HepG2 (cell line): ENCODE measurements at regions not wholly inside any gene's neighbourhood (a gene's known extent, or its start where the extent isn't known, plus 50 kb on each side); places are given as distances from the start of the nearest gene placed in this dataset.

Source experiments
- ATAC-seq: fragments of 200-7000 bp; cut with Tn5 transposase; 3 replicates; pipeline ENCODE4 v1.9.1; 2020; ENCODE audit warnings: mild to moderate bottlenecking, moderate library complexity
- BruUV-seq: library from RNA; stranded (reverse); fragments of 400-500 nt; replicated peaks from 2 replicates; lab custom pipeline; 2021; lab: Mats Ljungman, UMichigan
- CTCF ChIA-PET: fragments of 300-600 bp; formaldehyde crosslinking; extraction: SDS; loops from one replicate; lab custom pipeline; 2021; ENCODE audit warnings: low total read pairs, inconsistent platforms, low intra/inter-chr PET ratio; lab: Yijun Ruan, JAX
- POLR2A ChIA-PET: fragments of 350-600 bp; sonication (Branson Sonifier 250); formaldehyde crosslinking; loops from one replicate; lab custom pipeline; 2020; ENCODE audit warnings: antibody characterized with exemption, inconsistent platforms; lab: Yijun Ruan, JAX
- DNase-seq: peaks from one replicate; pipeline ENCODE4 v3.0.0-alpha.2; 2015; ENCODE audit warnings: low spot score
- FAIRE-seq: peaks from 3 replicates; lab custom pipeline; 2011; peaks lifted over from hg19 to GRCh38; lab: Jason Lieb, UNC
- H2AFZ ChIP-seq: one replicate; pipeline ENCODE4 v1.6.1; 2011; ENCODE audit warnings: low read length, inconsistent platforms
- H3K27ac ChIP-seq: fragments of 300-600 bp; 3 replicates; pipeline ENCODE4 v1.8.0; 2011; ENCODE audit warnings: mixed run types, mild to moderate bottlenecking, mixed read lengths, low read length, inconsistent platforms; ENCODE audit not compliant: insufficient read depth; ENCODE audit errors: extremely low read length
- H3K27me3 ChIP-seq, 2 experiments: fragments of 200-600 bp in 1 of 2; 2 replicates in 1 of 2; 3 replicates in 1 of 2; pipeline versions ENCODE4 v1.6.0 to v1.8.0; 2011; ENCODE audit warnings: low read length in 2 of 2, mild to moderate bottlenecking in 2 of 2, moderate library complexity in 2 of 2, inconsistent platforms in 1 of 2; ENCODE audit not compliant: insufficient read depth in 2 of 2, control insufficient read depth in 1 of 2
- H3K36me3 ChIP-seq, 2 experiments: fragments of 200-600 bp in 1 of 2; replicated peaks in 1 of 2; 2 replicates in 1 of 2; 3 replicates in 1 of 2; pipeline versions ENCODE4 v1.5.1 to v1.8.0; 2011; ENCODE audit warnings: low read length in 2 of 2, inconsistent platforms in 1 of 2; ENCODE audit not compliant: insufficient read depth in 2 of 2, control insufficient read depth in 1 of 2
- H3K4me1 ChIP-seq: 2 replicates; pipeline ENCODE4 v1.5.1; 2012; ENCODE audit warnings: low read length, inconsistent platforms; ENCODE audit not compliant: insufficient read depth
- H3K4me2 ChIP-seq: 2 replicates; pipeline ENCODE4 v1.6.0; 2011; ENCODE audit warnings: low read depth, low read length, inconsistent platforms
- H3K4me3 ChIP-seq, 3 experiments: fragments of 200-600 bp in 1 of 3; sonication (generic), shearing (Covaris generic) in 1 of 3; replicated peaks in 1 of 3; 2 replicates each; pipeline ENCODE4 v1.5.1; 2011 to 2016; ENCODE audit warnings: low read length in 3 of 3, inconsistent platforms in 2 of 3, low read depth in 2 of 3, mild to moderate bottlenecking in 2 of 3, control low read depth in 1 of 3, mixed read lengths in 1 of 3; ENCODE audit not compliant: insufficient read depth in 1 of 3
- H3K79me2 ChIP-seq: one replicate; pipeline ENCODE4 v1.6.1; 2011; ENCODE audit warnings: low read length, inconsistent platforms; ENCODE audit not compliant: insufficient read depth
- H3K9ac ChIP-seq: 2 replicates; pipeline ENCODE4 v1.6.0; 2011; ENCODE audit warnings: mild to moderate bottlenecking, low read depth, low read length, inconsistent platforms; ENCODE audit not compliant: insufficient read depth
- H3K9me3 ChIP-seq: 2 replicates; pipeline ENCODE4 v1.5.1; 2012; ENCODE audit warnings: mild to moderate bottlenecking, low read length
- H4K20me1 ChIP-seq: 2 replicates; pipeline ENCODE4 v1.6.0; 2011; ENCODE audit warnings: inconsistent platforms, mild to moderate bottlenecking, low read length, moderate library complexity; ENCODE audit not compliant: insufficient read depth
- ELF3 ChIP-seq: IDR thresholded peaks from 2 replicates; pipeline ENCODE4 v1.6.1; 2016; ENCODE audit warnings: missing genetic modification reagents, missing compliant biosample characterization
- HOXD1 ChIP-seq: sonication (generic); formaldehyde crosslinking; IDR thresholded peaks from 2 replicates; pipeline ENCODE4 v1.5.0; 2020; ENCODE audit warnings: missing genetic modification reagents
- IKZF4 ChIP-seq: sonication (generic); formaldehyde crosslinking; IDR thresholded peaks from 2 replicates; pipeline ENCODE4 v1.5.1; 2020; ENCODE audit warnings: borderline replicate concordance, mild to moderate bottlenecking, low read depth, missing genetic modification reagents; ENCODE audit errors: not compliant biosample characterization
- MED1 ChIP-seq: sonication (generic); formaldehyde crosslinking; IDR thresholded peaks from 2 replicates; pipeline ENCODE4 v1.4.0; 2020; ENCODE audit warnings: missing genetic modification reagents
- RBFOX2 ChIP-seq: fragments of 200-400 bp; formaldehyde crosslinking; IDR thresholded peaks from 2 replicates; pipeline ENCODE4 v1.6.1; 2017; ENCODE audit warnings: low read depth, mild to moderate bottlenecking, low read length
- RXRA ChIP-seq: sonication (generic); formaldehyde crosslinking; IDR thresholded peaks from 2 replicates; pipeline ENCODE4 v1.5.1; 2020; ENCODE audit warnings: missing genetic modification reagents
- SKIL ChIP-seq: sonication (generic); formaldehyde crosslinking; IDR thresholded peaks from 2 replicates; pipeline ENCODE4 v1.8.0; 2022; ENCODE audit warnings: missing genetic modification reagents, mild to moderate bottlenecking, moderate library complexity, borderline replicate concordance
- ZBTB21 ChIP-seq: sonication (generic); formaldehyde crosslinking; IDR thresholded peaks from 2 replicates; pipeline ENCODE4 v1.4.0; 2020; ENCODE audit warnings: missing genetic modification reagents
- ZNF414 ChIP-seq: sonication (generic); formaldehyde crosslinking; IDR thresholded peaks from 2 replicates; pipeline ENCODE4 v1.5.0; 2020; ENCODE audit warnings: missing genetic modification reagents
- ZNF564 ChIP-seq: sonication (generic); formaldehyde crosslinking; IDR thresholded peaks from 2 replicates; pipeline ENCODE4 v1.8.1; 2023; ENCODE audit warnings: mild to moderate bottlenecking, missing genetic modification reagents
- ZNF577 ChIP-seq: sonication (generic); formaldehyde crosslinking; IDR thresholded peaks from 2 replicates; pipeline ENCODE4 v1.4.0; 2020; ENCODE audit warnings: mild to moderate bottlenecking, low read depth, missing genetic modification reagents, borderline replicate concordance
- ZNF605 ChIP-seq: sonication (generic); formaldehyde crosslinking; IDR thresholded peaks from 2 replicates; pipeline ENCODE4 v1.8.0; 2022; ENCODE audit warnings: mild to moderate bottlenecking, missing genetic modification reagents
- WGBS: methylation state at CpG from one replicate; pipeline ENCODE4 v1.1.6; 2017; ENCODE audit warnings: low lambda C conversion rate; 5-methylcytosine and 5-hydroxymethylcytosine counted together
- in situ Hi-C: cut with HindIII; loops from 2 replicates; pipeline ENCODE4 v1.10.0; 2017; ENCODE audit warnings: low pct_unique_long_range_greater_than_20kb; ENCODE audit not compliant: extremely low pct_ligation_motif_present
- intact Hi-C: fragments of 100-400 bp; cut with micrococcal nuclease; formaldehyde crosslinking; loops from one replicate; pipeline ENCODE4 v1.10.0; 2022; ENCODE audit not compliant: unreplicated experiment
- TF ChIP-seq, protein P1 (sequence below): IDR thresholded peaks from 2 replicates; pipeline ENCODE4 v1.6.1; 2016; ENCODE audit warnings: low read depth, control low read depth
- TF ChIP-seq, protein P2 (sequence below): sonication (generic); formaldehyde crosslinking; IDR thresholded peaks from 2 replicates; pipeline ENCODE4 v1.4.0; 2020; ENCODE audit warnings: missing genetic modification reagents

GRCh38 chr7:42351316-42351935 lies 114.4 kb upstream of the GLI3 start:
- CTCF ChIA-PET, result no interaction called here

More at GRCh38 chr7:42351316-42351935, 114.4 kb upstream of the GLI3 start:
- Histone ChIP-seq H3K4me3 (no peak overlapping the region), H3K9ac (no peak overlapping the region), H3K9me3 (peaks cover 6% of the 10 kb centered on the region; the same call in 1 of the 2 replicates), H3K27me3 (no peaks in the 10 kb centered on the region), H3K79me2 (no peaks in the 10 kb centered on the region), H4K20me1 (no peaks in the 10 kb centered on the region), H2AFZ (no peak overlapping the region), H3K4me2 (no peak overlapping the region), H3K4me1 (no peaks in the 10 kb centered on the region), H3K36me3 (no peaks in the 10 kb centered on the region), H3K27ac (no peak overlapping the region)
- TF ChIP-seq ZNF414 (CRISPR knock-in tag) (no peak), RXRA (CRISPR knock-in tag) (no peak), SKIL (CRISPR knock-in tag) (no peak), ZNF605 (no peak), ZBTB21 (CRISPR knock-in tag) (no peak), MED1 (CRISPR knock-in tag) (no peak), RBFOX2 (no peak), ELF3 (CRISPR knock-in tag) (no peak), IKZF4 (CRISPR knock-in tag) (no peak), HOXD1 (no peak), ZNF577 (CRISPR knock-in tag) (no peak), ZNF564 (CRISPR knock-in tag) (no peak)
- TF ChIP-seq, protein P1, sequence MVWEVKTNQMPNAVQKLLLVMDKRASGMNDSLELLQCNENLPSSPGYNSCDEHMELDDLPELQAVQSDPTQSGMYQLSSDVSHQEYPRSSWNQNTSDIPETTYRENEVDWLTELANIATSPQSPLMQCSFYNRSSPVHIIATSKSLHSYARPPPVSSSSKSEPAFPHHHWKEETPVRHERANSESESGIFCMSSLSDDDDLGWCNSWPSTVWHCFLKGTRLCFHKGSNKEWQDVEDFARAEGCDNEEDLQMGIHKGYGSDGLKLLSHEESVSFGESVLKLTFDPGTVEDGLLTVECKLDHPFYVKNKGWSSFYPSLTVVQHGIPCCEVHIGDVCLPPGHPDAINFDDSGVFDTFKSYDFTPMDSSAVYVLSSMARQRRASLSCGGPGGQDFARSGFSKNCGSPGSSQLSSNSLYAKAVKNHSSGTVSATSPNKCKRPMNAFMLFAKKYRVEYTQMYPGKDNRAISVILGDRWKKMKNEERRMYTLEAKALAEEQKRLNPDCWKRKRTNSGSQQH (CRISPR knock-in tag), result no peak
- TF ChIP-seq, protein P2, sequence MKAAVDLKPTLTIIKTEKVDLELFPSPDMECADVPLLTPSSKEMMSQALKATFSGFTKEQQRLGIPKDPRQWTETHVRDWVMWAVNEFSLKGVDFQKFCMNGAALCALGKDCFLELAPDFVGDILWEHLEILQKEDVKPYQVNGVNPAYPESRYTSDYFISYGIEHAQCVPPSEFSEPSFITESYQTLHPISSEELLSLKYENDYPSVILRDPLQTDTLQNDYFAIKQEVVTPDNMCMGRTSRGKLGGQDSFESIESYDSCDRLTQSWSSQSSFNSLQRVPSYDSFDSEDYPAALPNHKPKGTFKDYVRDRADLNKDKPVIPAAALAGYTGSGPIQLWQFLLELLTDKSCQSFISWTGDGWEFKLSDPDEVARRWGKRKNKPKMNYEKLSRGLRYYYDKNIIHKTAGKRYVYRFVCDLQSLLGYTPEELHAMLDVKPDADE (CRISPR knock-in tag), result no peak
- FAIRE-seq (no peak), ATAC-seq (no peak), DNase-seq (no peak)
- POLR2A ChIA-PET, result no interaction called here
- in situ Hi-C loops (no loop called here), intact Hi-C loops (no loop called here)
- WGBS, result under 1% methylated on average over 5 of the region's 5 CpGs
- BruUV-seq, result no TSS peak
